PC-9 (cell line): ENCODE measurements at regions not wholly inside any gene's neighbourhood (a gene's known extent, or its start where the extent isn't known, plus 50 kb on each side); places are given as distances from the start of the nearest gene placed in this dataset.
A peak's percentile ranks its signal among the peaks of the same experiment; 100 is the strongest.

Experiments
- BruUV-seq: library from RNA; stranded (reverse); fragments of 400-500 nt; replicated peaks from 2 replicates; lab custom pipeline; 2021; lab: Mats Ljungman, UMichigan
- CTCF ChIA-PET: fragments of 300-600 bp; sonication (Branson Sonifier 250); formaldehyde crosslinking; loops from one replicate; lab custom pipeline; 2022; ENCODE audit warnings: antibody characterized with exemption; lab: Charles Lee
- POLR2A ChIA-PET: fragments of 300-600 bp; sonication (Branson Sonifier 250); formaldehyde crosslinking; loops from one replicate; lab custom pipeline; 2022; ENCODE audit warnings: antibody characterized with exemption; ENCODE audit not compliant: unreplicated experiment; lab: Charles Lee
- DNase-seq, 2 experiments: peaks; one replicate each; pipeline versions ENCODE4 v3.0.0 to v3.0.0-alpha.2; 2015 to 2022; ENCODE audit warnings: mixed read lengths in 1 of 2
- H2AFZ ChIP-seq: fragments of 200-600 bp; sonication (generic); 2 replicates; pipeline ENCODE4 v1.8.1; 2017; ENCODE audit warnings: antibody characterized with exemption
- H3F3A ChIP-seq: fragments of 200-600 bp; sonication (generic); 2 replicates; pipeline ENCODE4 v1.8.1; 2017; ENCODE audit warnings: antibody characterized with exemption, mild to moderate bottlenecking, low read depth; ENCODE audit not compliant: insufficient read depth
- H3K27ac ChIP-seq: fragments of 200-600 bp; sonication (generic); 2 replicates; pipeline ENCODE4 v1.6.1; 2016; ENCODE audit warnings: mixed run types
- H3K27me3 ChIP-seq: fragments of 200-600 bp; sonication (generic); 2 replicates; pipeline ENCODE4 v1.6.1; 2016; ENCODE audit warnings: low read depth, mixed run types; ENCODE audit not compliant: insufficient read depth
- H3K36me3 ChIP-seq: fragments of 200-600 bp; sonication (generic); 2 replicates; pipeline ENCODE4 v1.6.1; 2016; ENCODE audit warnings: low read depth, mixed run types
- H3K4me1 ChIP-seq: fragments of 200-600 bp; sonication (generic); replicated peaks from 2 replicates; pipeline ENCODE4 v1.6.1; 2016; ENCODE audit warnings: mixed run types; ENCODE audit not compliant: insufficient read depth
- H3K4me2 ChIP-seq: fragments of 200-600 bp; sonication (generic); 2 replicates; pipeline ENCODE4 v1.6.1; 2017; ENCODE audit warnings: mixed run types
- H3K4me3 ChIP-seq: fragments of 200-600 bp; sonication (generic); 2 replicates; pipeline ENCODE4 v1.6.1; 2016; ENCODE audit warnings: mixed run types
- H3K79me2 ChIP-seq: fragments of 200-600 bp; sonication (generic); 2 replicates; pipeline ENCODE4 v1.6.1; 2017; ENCODE audit warnings: low read depth, mixed run types
- H3K9me2 ChIP-seq: fragments of 200-600 bp; sonication (generic); 2 replicates; pipeline ENCODE4 v1.8.1; 2017; ENCODE audit warnings: mild to moderate bottlenecking; ENCODE audit not compliant: insufficient read depth
- H3K9me3 ChIP-seq: fragments of 200-600 bp; sonication (generic); 2 replicates; pipeline ENCODE4 v1.8.1; 2016; ENCODE audit warnings: low read depth; ENCODE audit not compliant: insufficient read depth
- H4K20me1 ChIP-seq: fragments of 200-600 bp; sonication (generic); 2 replicates; pipeline ENCODE4 v1.8.1; 2017; ENCODE audit not compliant: insufficient read depth
- CTCF ChIP-seq: fragments of 200-600 bp; sonication (generic); conservative IDR thresholded peaks from 2 replicates; pipeline ENCODE4 v1.6.1; 2017; ENCODE audit warnings: mixed run types, antibody characterized with exemption, mild to moderate bottlenecking, moderate library complexity
- EZH2 ChIP-seq: fragments of 200-600 bp; sonication (generic); IDR thresholded peaks from 2 replicates; pipeline ENCODE4 v1.8.0; 2017; ENCODE audit warnings: antibody characterized with exemption, low read depth
- intact Hi-C: fragments of 100-400 bp; cut with micrococcal nuclease; formaldehyde crosslinking; loops from one replicate; pipeline ENCODE4 v1.10.0; 2022; ENCODE audit not compliant: unreplicated experiment

GRCh38 chr11:110797453-110797852 is 85.2 kb upstream of the ARHGAP20 start:
- Histone ChIP-seq H3K4me2 (no peak overlapping the region), H4K20me1 (no peaks in the 10 kb centered on the region), H3F3A (no peaks in the 10 kb centered on the region), H3K4me3 (no peak overlapping the region), H3K79me2 (no peaks in the 10 kb centered on the region), H3K9me3 (no peaks in the 10 kb centered on the region), H2AFZ (no peak overlapping the region), H3K9me2 (no peaks in the 10 kb centered on the region), H3K36me3 (no peaks in the 10 kb centered on the region), H3K27ac (no peak overlapping the region), H3K4me1 (no peaks in the 10 kb centered on the region), H3K27me3 (no peaks in the 10 kb centered on the region)
- intact Hi-C loops, result no loop called here
- no TSS peak for BruUV-seq
- DNase-seq, result no peak
- ChIA-PET POLR2A (no interaction called here), CTCF (no interaction called here)
- TF ChIP-seq CTCF (no peak), EZH2 (no peak)

DNA sequence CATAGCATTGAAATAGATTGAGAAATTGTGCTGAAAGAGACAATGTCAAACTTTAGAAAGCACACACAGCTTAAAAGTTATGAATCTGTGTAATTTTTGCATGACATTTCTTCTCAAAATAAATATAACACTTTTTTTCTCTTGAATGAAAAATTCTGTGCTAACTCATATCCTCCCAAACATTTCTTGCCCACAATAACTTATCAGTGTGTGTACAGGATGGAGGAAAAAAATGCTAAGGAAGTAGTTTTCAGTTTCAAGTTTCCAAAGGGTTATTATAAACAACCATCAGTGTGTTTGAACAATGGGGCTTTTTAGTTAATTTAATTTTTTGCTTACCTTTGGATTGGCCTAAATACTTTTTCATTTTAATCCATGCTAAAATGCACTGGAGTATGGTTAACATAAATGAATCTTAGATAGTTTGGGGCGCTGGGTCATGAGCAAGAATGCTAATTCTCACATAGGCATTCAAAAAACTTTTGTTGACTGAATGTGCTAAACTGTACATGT is 82.9 kb upstream of the ARHGAP20 start:
- TF ChIP-seq EZH2 (no peak), CTCF (no peak)
- BruUV-seq, result no TSS peak
- H3K36me3 ChIP-seq, result no peaks in the 10 kb centered on the region
- peak in 1 of 2 experiments; percentile 28 for DNase-seq
- no peak overlapping the region for H2AFZ ChIP-seq
- intact Hi-C loops, result no loop called here
- H3F3A ChIP-seq, result no peaks in the 10 kb centered on the region
- no peaks in the 10 kb centered on the region for H3K79me2 ChIP-seq
- no peak overlapping the region for H3K4me3 ChIP-seq
- no peaks in the 10 kb centered on the region for H3K27me3 ChIP-seq
- H3K9me2 ChIP-seq, result no peaks in the 10 kb centered on the region
- H3K4me2 ChIP-seq, result no peak overlapping the region
- no peaks in the 10 kb centered on the region for H3K4me1 ChIP-seq
- CTCF ChIA-PET, result no interaction called here
- H3K27ac ChIP-seq, result no peak overlapping the region
- H3K9me3 ChIP-seq, result no peaks in the 10 kb centered on the region
- H4K20me1 ChIP-seq, result no peaks in the 10 kb centered on the region
- POLR2A ChIA-PET, result no interaction called here

GRCh38 chr11:110793556-110793955 is 81.3 kb upstream of the ARHGAP20 start:
- no peak for TF ChIP-seq EZH2
- no peak for TF ChIP-seq CTCF
- ChIA-PET CTCF (no interaction called here), POLR2A (interaction anchor here (0.5 kb wide), 1 partner anchor 184 kb away, joined by 3 read pairs; no protein-coding TSS in a partner anchor)
- Histone ChIP-seq H3K4me2 (no peak overlapping the region), H3K27me3 (no peaks in the 10 kb centered on the region), H3K4me1 (no peaks in the 10 kb centered on the region), H3K27ac (no peak overlapping the region), H3K79me2 (no peaks in the 10 kb centered on the region), H2AFZ (no peak overlapping the region), H3K9me3 (no peaks in the 10 kb centered on the region), H3F3A (no peaks in the 10 kb centered on the region), H3K36me3 (no peaks in the 10 kb centered on the region), H3K4me3 (no peak overlapping the region), H3K9me2 (no peaks in the 10 kb centered on the region), H4K20me1 (no peaks in the 10 kb centered on the region)
- DNase-seq, result peak in 1 of 2 experiments; percentile 13
- no TSS peak for BruUV-seq
- intact Hi-C loops, result no loop called here
